ENCODE measurements at regions not wholly inside any gene's neighbourhood (a gene's known extent, or its start where the extent isn't known, plus 50 kb on each side); places are given as distances from the start of the nearest gene placed in this dataset.

GRCh38 chr11:129324533-129325175 lies 51.0 kb upstream of the BARX2 start:
- no peak for DNase-seq (ENCODE audit: low read depth in 2 of 2)

GRCh38 chr11:129323896-129324502 lies 51.6 kb upstream of the BARX2 start:
- peak; percentile 18 to 21 for DNase-seq (ENCODE audit: low read depth in 2 of 2)

- no peak for DNase-seq (ENCODE audit: low read depth in 2 of 2)
Observed at GRCh38 chr11:129322941-129323340, 52.7 kb upstream of the BARX2 start.

GRCh38 chr11:129321076-129321475 lies 54.6 kb upstream of the BARX2 start:
- no peak for DNase-seq (ENCODE audit: low read depth in 2 of 2)

- no peak for DNase-seq (ENCODE audit: low read depth in 2 of 2)
Observed at GRCh38 chr11:129320494-129320893, 55.2 kb upstream of the BARX2 start.

GRCh38 chr11:129319751-129320150 lies 55.9 kb upstream of the BARX2 start:
- no peak for DNase-seq (ENCODE audit: low read depth in 2 of 2)

GRCh38 chr11:129319201-129319600 lies 56.4 kb upstream of the BARX2 start:
- DNase-seq (ENCODE audit: low read depth in 2 of 2), result no peak

- DNase-seq (ENCODE audit: low read depth in 2 of 2), result no peak
Observed at GRCh38 chr11:129317571-129317970, 58.1 kb upstream of the BARX2 start.

- no peak for DNase-seq (ENCODE audit: low read depth in 2 of 2)
Observed at GRCh38 chr11:129316781-129317180, 58.9 kb upstream of the BARX2 start.

- DNase-seq (ENCODE audit: low read depth in 2 of 2), result no peak
Observed at GRCh38 chr11:129315781-129316579, 59.7 kb upstream of the BARX2 start.

- no peak for DNase-seq (ENCODE audit: low read depth in 2 of 2)
Observed at GRCh38 chr11:129314371-129314770, 61.3 kb upstream of the BARX2 start.

- DNase-seq (ENCODE audit: low read depth in 2 of 2), result peak in 1 of 2 experiments; percentile 6
Observed at GRCh38 chr11:129313541-129314297, 61.9 kb upstream of the BARX2 start.

- DNase-seq (ENCODE audit: low read depth in 2 of 2), result no peak
Observed at GRCh38 chr11:129312730-129313503, 62.7 kb upstream of the BARX2 start.

GRCh38 chr11:129308241-129308865 lies 67.3 kb upstream of the BARX2 start:
- DNase-seq (ENCODE audit: low read depth in 2 of 2), result no peak

- DNase-seq (ENCODE audit: low read depth in 2 of 2), result no peak
Observed at GRCh38 chr11:129307162-129307561, 68.5 kb upstream of the BARX2 start.

GRCh38 chr11:129302386-129303101 lies 73.1 kb upstream of the BARX2 start:
- no peak for DNase-seq (ENCODE audit: low read depth in 2 of 2)

- DNase-seq (ENCODE audit: low read depth in 2 of 2), result no peak
Observed at GRCh38 chr11:129300099-129300498, 75.5 kb upstream of the BARX2 start.

GRCh38 chr11:129298988-129299387 lies 76.7 kb upstream of the BARX2 start:
- no peak for DNase-seq (ENCODE audit: low read depth in 2 of 2)

GRCh38 chr11:129295746-129296145 lies 79.9 kb upstream of the BARX2 start:
- peak; percentile 25 to 44 for DNase-seq (ENCODE audit: low read depth in 2 of 2)

- DNase-seq (ENCODE audit: low read depth in 2 of 2), result no peak
Observed at GRCh38 chr11:129292771-129293170, 82.9 kb upstream of the BARX2 start.
